HEK293T (cell line): ENCODE measurements at regions not wholly inside any gene's neighbourhood (a gene's known extent, or its start where the extent isn't known, plus 50 kb on each side); places are given as distances from the start of the nearest gene placed in this dataset.

Experiments used
- BHLHE40 ChIP-seq: fragments of 450-650 bp; IDR thresholded peaks from 2 replicates; pipeline ENCODE4 v1.6.1; 2016; ENCODE audit warnings: mild to moderate bottlenecking, moderate library complexity, borderline replicate concordance
- CTBP1 ChIP-seq: fragments of 450-650 bp; IDR thresholded peaks from 2 replicates; pipeline ENCODE4 v1.6.1; 2016; ENCODE audit warnings: borderline replicate concordance
- ELF4 ChIP-seq: fragments of 450-650 bp; IDR thresholded peaks from 2 replicates; pipeline ENCODE4 v1.6.1; 2017; ENCODE audit warnings: antibody characterized with exemption
- FOXA1 ChIP-seq: fragments of 450-650 bp; IDR thresholded peaks from 2 replicates; pipeline ENCODE4 v1.6.1; 2016; ENCODE audit warnings: mild to moderate bottlenecking
- FOXK2 ChIP-seq: fragments of 450-650 bp; IDR thresholded peaks from 2 replicates; pipeline ENCODE4 v1.6.1; 2016; ENCODE audit warnings: mild to moderate bottlenecking
- FOXM1 ChIP-seq: fragments of 450-650 bp; IDR thresholded peaks from 2 replicates; pipeline ENCODE4 v1.6.1; 2017; ENCODE audit warnings: mild to moderate bottlenecking, borderline replicate concordance
- HDGF ChIP-seq: fragments of 450-650 bp; IDR thresholded peaks from 2 replicates; pipeline ENCODE4 v1.6.1; 2017; ENCODE audit warnings: antibody characterized with exemption, borderline replicate concordance
- LEF1 ChIP-seq: fragments of 450-650 bp; IDR thresholded peaks from 2 replicates; pipeline ENCODE4 v1.6.1; 2017; ENCODE audit warnings: mild to moderate bottlenecking, borderline replicate concordance
- NFRKB ChIP-seq: fragments of 450-650 bp; IDR thresholded peaks from 2 replicates; pipeline ENCODE4 v1.6.1; 2016; ENCODE audit warnings: mild to moderate bottlenecking, moderate library complexity
- PKNOX1 ChIP-seq: fragments of 450-650 bp; IDR thresholded peaks from 2 replicates; pipeline ENCODE4 v1.6.1; 2016
- SP1 ChIP-seq: fragments of 450-650 bp; IDR thresholded peaks from 2 replicates; pipeline ENCODE4 v1.6.1; 2017
- SUZ12 ChIP-seq: fragments of 450-650 bp; IDR thresholded peaks from 2 replicates; pipeline ENCODE4 v1.6.1; 2016; ENCODE audit warnings: mild to moderate bottlenecking
- TARDBP ChIP-seq: fragments of 450-650 bp; IDR thresholded peaks from 2 replicates; pipeline ENCODE4 v1.6.1; 2016
- ZNF384 ChIP-seq: fragments of 450-650 bp; IDR thresholded peaks from 2 replicates; pipeline ENCODE4 v1.6.1; 2016

- TF ChIP-seq BHLHE40 (no peak), FOXK2 (no peak), TARDBP (no peak), ELF4 (no peak), SUZ12 (no peak), HDGF (no peak), ZNF384 (no peak), FOXA1 (no peak), CTBP1 (no peak), LEF1 (no peak), SP1 (no peak), NFRKB (no peak), PKNOX1 (no peak), FOXM1 (no peak)
Observed at GRCh38 chr7:25348104-25348503, 119.8 kb upstream of the NPVF start.
